ENCODE measurements at regions not wholly inside any gene's neighbourhood (a gene's known extent, or its start where the extent isn't known, plus 50 kb on each side); places are given as distances from the start of the nearest gene placed in this dataset.

DNA sequence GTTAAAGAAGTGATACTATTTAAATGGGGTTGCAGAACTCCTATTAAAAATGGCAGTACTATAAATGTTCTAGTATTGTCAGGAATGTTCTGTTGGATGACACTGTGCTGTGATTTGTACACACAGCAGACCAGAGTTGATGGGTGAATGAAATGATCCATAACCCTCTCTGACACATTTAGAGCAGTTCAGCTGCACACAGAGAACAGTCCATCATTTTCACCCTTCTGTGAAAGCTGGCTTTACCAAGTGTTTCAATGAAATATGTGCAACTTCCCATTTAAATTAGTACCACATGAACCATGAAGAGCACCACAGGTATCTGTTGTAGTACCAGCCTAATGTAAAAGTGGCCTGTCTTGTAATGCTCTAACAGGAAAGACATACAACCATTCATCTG is 981.4 kb downstream of the TMEM182 start:
- no peak for TF ChIP-seq POLR2AphosphoS5 (IDR thresholded peaks at IDR 0.05)
- no peak for TF ChIP-seq EP300 (IDR thresholded peaks at IDR 0.05)
- TF ChIP-seq, protein P1, sequence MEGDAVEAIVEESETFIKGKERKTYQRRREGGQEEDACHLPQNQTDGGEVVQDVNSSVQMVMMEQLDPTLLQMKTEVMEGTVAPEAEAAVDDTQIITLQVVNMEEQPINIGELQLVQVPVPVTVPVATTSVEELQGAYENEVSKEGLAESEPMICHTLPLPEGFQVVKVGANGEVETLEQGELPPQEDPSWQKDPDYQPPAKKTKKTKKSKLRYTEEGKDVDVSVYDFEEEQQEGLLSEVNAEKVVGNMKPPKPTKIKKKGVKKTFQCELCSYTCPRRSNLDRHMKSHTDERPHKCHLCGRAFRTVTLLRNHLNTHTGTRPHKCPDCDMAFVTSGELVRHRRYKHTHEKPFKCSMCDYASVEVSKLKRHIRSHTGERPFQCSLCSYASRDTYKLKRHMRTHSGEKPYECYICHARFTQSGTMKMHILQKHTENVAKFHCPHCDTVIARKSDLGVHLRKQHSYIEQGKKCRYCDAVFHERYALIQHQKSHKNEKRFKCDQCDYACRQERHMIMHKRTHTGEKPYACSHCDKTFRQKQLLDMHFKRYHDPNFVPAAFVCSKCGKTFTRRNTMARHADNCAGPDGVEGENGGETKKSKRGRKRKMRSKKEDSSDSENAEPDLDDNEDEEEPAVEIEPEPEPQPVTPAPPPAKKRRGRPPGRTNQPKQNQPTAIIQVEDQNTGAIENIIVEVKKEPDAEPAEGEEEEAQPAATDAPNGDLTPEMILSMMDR (IDR thresholded peaks at IDR 0.05) = no peak
- no peak for TF ChIP-seq POLR2A (IDR thresholded peaks at IDR 0.05)
- H3K36me3 ChIP-seq = no peaks in the 10 kb centered on the region
- H3K27me3 ChIP-seq = no peaks in the 10 kb centered on the region
- no peaks in the 10 kb centered on the region for H3K9me3 ChIP-seq
- intact Hi-C loops (cut with DNase I) = no loop called here
- H3K27ac ChIP-seq = no peak overlapping the region
- no peak for DNase-seq
- no peaks in the 10 kb centered on the region for H3K4me1 ChIP-seq
- H3K4me3 ChIP-seq = no peak overlapping the region

DNA sequence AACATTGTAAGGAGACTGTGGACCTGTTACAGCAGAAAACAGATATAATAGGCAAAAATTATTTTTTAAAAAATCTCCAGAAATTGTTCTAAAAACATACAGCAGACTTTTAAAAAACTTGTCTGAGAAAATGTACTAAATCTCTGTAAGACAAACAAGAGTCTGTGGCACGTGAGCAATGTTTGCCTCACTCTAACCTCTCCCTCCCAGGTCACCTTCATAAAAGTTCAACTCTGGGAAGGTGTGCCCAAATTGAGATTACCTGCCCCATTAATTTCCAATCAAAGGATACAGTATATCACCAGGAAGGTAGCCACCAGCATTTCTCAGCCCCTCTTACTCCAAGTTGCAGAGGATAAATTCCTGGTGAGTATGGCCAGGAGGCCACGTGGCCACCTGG is 992.7 kb downstream of the TMEM182 start:
- intact Hi-C loops (cut with DNase I) = no loop called here
- Histone ChIP-seq H3K4me1 (no peaks in the 10 kb centered on the region), H3K4me3 (no peak overlapping the region), H3K27ac (no peak overlapping the region), H3K9me3 (no peaks in the 10 kb centered on the region), H3K27me3 (no peaks in the 10 kb centered on the region), H3K36me3 (no peaks in the 10 kb centered on the region)
- no peak for TF ChIP-seq EP300 (IDR thresholded peaks at IDR 0.05)
- TF ChIP-seq, protein P1 (IDR thresholded peaks at IDR 0.05) = no peak
- no peak for TF ChIP-seq POLR2A (IDR thresholded peaks at IDR 0.05)
- no peak for TF ChIP-seq POLR2AphosphoS5 (IDR thresholded peaks at IDR 0.05)
- no peak for DNase-seq
- WGBS, 2 donors = 49 to 68% methylated on average over 2 of the region's 2 CpGs

DNA sequence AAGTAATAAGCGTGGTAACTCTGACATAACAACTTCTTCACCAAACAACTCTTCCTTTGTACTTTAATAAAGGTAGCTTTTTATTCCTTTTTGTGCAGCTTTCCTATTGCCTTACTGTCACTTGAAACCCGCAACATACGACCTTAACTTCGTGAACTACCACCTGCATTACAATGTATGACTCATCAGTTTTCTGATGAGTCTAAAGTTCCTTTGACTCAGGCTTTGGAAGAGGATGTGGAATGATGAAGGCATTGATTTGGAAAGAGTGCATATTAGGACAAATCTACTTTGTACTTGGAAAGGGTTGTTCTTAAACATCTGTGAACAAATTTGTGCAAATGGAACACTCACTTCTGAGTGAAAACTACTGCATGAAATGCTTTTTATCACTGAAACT is 1012.1 kb downstream of the TMEM182 start:
- Histone ChIP-seq H3K9me3 (no peaks in the 10 kb centered on the region), H3K4me3 (no peak overlapping the region), H3K36me3 (no peaks in the 10 kb centered on the region), H3K4me1 (no peaks in the 10 kb centered on the region), H3K27ac (no peak overlapping the region), H3K27me3 (no peaks in the 10 kb centered on the region)
- TF ChIP-seq EP300 (IDR thresholded peaks at IDR 0.05) = no peak
- TF ChIP-seq POLR2AphosphoS5 (IDR thresholded peaks at IDR 0.05) = no peak
- no peak for TF ChIP-seq POLR2A (IDR thresholded peaks at IDR 0.05)
- TF ChIP-seq, protein P1 (IDR thresholded peaks at IDR 0.05) = no peak
- no peak for DNase-seq
- intact Hi-C loops (cut with DNase I) = no loop called here
- 33 to 74% methylated on average over 4 of the region's 4 CpGs for WGBS, 2 donors

DNA sequence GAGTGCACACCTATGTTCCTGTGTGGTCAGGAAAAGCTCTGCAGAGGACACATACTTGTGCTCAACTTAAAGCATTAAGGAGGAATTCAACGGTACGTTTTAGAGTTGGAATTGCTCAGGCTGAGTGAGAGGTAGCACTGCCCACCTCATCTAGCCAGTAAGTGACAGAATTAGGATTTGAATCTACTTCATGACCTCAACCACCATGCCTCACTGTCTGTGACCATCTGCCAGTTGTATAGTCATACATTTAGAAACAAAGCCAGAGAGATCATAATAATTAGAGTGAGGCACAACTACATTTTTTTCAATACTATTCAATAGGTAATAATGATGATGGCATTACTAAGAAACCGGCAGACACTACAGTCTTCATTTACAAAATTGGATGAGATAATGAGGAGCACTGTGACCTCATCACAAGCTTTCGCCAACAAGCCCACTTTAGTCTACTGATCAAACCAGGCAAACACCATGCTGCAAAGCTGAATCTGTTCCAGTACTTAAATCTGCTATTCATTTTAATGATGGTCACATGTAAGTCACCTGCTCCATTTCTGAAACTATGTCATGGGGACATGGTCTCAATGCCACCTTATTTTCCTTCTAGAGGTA is 1018.4 kb downstream of the TMEM182 start:
- TF ChIP-seq, protein P1 (IDR thresholded peaks at IDR 0.05) = no peak
- TF ChIP-seq EP300 (IDR thresholded peaks at IDR 0.05) (no peak), POLR2A (IDR thresholded peaks at IDR 0.05) (no peak), POLR2AphosphoS5 (IDR thresholded peaks at IDR 0.05) (no peak)
- no peaks in the 10 kb centered on the region for H3K27me3 ChIP-seq
- WGBS, 2 donors = 81 to 89% methylated on average over 4 of the region's 4 CpGs
- no peak overlapping the region for H3K4me3 ChIP-seq
- H3K9me3 ChIP-seq = no peaks in the 10 kb centered on the region
- no peaks in the 10 kb centered on the region for H3K36me3 ChIP-seq
- intact Hi-C loops (cut with DNase I) = no loop called here
- no peak for DNase-seq
- H3K27ac ChIP-seq = no peak overlapping the region
- no peaks in the 10 kb centered on the region for H3K4me1 ChIP-seq

DNA sequence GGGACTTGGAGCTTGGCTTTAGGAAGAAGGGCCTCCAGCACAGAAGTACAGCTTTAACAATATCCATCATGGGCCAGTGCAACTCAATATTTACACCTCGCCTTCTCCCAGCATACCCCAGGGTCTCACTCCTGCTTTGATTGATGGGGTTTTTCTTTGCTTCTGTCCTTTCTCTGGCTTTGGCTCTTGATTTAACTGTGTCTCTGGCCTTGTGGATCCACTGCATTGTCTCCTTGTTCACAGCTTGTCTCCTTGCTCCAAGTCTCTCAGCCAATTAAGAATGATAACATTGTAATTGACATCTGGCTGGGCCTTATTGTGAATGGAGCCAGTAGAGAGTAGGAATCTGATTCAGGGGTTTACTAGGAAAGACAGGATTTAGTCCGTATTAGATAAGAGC is 1019.5 kb downstream of the TMEM182 start:
- WGBS, 2 donors = 85 to 86% methylated on average over 2 of the region's 2 CpGs
- H3K27ac ChIP-seq = no peak overlapping the region
- intact Hi-C loops (cut with DNase I) = no loop called here
- no peak overlapping the region for H3K4me3 ChIP-seq
- no peak for DNase-seq
- H3K4me1 ChIP-seq = no peaks in the 10 kb centered on the region
- no peaks in the 10 kb centered on the region for H3K36me3 ChIP-seq
- H3K9me3 ChIP-seq = no peaks in the 10 kb centered on the region
- TF ChIP-seq POLR2A (IDR thresholded peaks at IDR 0.05) = no peak
- no peak for TF ChIP-seq POLR2AphosphoS5 (IDR thresholded peaks at IDR 0.05)
- TF ChIP-seq, protein P1 (IDR thresholded peaks at IDR 0.05) = no peak
- no peak for TF ChIP-seq EP300 (IDR thresholded peaks at IDR 0.05)
- H3K27me3 ChIP-seq = no peaks in the 10 kb centered on the region
